ENCODE measurements at regions not wholly inside any gene's neighbourhood (a gene's known extent, or its start where the extent isn't known, plus 50 kb on each side); places are given as distances from the start of the nearest gene placed in this dataset.

GRCh38 chr6:169906004-169906687 lies 154.7 kb downstream of the ERMARD start:
- no peak for DNase-seq (ENCODE audit: low spot score)

- DNase-seq (ENCODE audit: low spot score): no peak
Measured at GRCh38 chr6:169905041-169905807, 153.8 kb downstream of the ERMARD start.

DNA sequence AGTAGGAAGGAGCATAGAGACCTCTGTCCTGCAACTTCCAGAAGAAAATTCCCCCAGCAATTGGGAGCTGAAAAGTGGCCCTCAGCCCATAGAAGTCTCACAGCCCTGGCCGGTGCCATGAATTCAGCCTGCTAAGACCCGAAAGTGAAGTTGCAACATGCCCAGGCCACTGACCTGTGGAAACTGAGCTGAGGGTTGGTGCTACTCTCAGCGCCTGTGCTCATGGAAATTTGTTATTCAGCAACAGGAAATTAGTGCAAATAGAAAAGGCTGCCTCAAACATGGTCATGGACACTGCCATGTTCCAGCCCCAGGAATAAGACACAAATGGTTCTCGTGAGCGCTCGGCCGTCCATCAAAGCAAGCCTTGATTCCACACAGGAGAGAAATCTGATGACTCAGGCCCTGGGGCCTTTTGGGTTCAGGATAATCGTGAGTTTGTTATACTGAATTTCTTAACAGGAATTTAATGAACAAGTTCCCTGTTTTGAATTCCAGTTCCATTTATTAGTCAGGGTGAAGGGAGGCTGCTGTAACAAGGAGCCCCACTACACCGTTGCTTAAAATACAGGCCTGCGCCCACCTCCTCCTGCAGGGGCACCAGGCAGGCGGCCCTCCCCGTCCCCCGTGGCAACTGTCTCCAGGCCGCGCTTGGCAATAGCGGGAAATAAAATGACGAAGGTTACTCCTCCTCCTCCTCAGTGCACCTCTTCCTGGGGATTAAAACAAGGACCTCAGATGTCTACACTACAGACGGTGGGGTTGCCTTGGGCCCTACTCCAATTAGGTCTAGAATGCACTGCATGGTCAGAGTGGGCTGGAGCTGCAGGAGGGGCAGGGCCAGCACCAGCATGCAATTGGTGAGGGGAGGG lies 152.9 kb downstream of the ERMARD start:
- DNase-seq (ENCODE audit: low spot score): no peak

- DNase-seq (ENCODE audit: low spot score): no peak
Measured at GRCh38 chr6:169903122-169903521, 151.7 kb downstream of the ERMARD start.

- DNase-seq (ENCODE audit: low spot score): no peak
Measured at GRCh38 chr6:169902604-169903003, 151.2 kb downstream of the ERMARD start.

GRCh38 chr6:169902070-169902469 lies 150.6 kb downstream of the ERMARD start:
- no peak for DNase-seq (ENCODE audit: low spot score)

- no peak for DNase-seq (ENCODE audit: low spot score)
Measured at GRCh38 chr6:169899481-169900145, 148.2 kb downstream of the ERMARD start.

DNA sequence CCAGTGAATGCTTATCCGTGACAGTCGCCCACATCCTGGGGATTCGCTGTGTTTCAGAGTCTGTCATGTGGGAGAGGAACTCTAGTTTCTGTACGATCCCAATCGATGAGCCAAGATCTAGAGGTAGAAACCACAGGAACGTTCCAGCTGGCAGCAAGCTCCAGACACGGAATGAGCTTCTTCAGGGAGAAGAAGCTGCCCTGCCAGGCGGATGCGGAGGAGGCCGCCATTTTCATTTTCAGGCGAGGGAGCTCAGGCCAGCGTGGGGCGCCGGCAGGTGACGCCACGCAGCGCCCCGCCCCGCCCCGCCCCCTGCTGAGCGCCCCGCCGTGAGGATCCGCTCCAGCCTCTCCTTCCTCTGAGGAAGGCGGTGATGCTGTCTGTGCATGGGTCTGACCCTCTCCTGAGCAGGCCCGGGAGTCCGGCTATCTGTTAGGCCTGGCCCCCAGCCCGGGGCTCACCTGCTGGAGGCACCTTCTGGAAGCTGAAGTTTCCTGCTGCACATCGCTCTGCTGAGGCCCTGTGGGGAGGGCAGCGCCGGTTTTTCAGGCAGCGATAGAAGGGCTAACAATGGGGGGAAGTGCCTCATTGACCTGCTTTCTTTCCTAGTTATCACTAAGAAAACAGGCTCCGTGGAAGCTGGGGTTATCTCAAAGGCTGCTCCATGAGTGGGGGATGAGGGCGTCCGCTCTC lies 147.5 kb downstream of the ERMARD start:
- DNase-seq (ENCODE audit: low spot score): no peak

GRCh38 chr6:169897601-169898358 lies 146.4 kb downstream of the ERMARD start:
- no peak for DNase-seq (ENCODE audit: low spot score)

GRCh38 chr6:169896826-169897456 lies 145.5 kb downstream of the ERMARD start:
- DNase-seq (ENCODE audit: low spot score): no peak

DNA sequence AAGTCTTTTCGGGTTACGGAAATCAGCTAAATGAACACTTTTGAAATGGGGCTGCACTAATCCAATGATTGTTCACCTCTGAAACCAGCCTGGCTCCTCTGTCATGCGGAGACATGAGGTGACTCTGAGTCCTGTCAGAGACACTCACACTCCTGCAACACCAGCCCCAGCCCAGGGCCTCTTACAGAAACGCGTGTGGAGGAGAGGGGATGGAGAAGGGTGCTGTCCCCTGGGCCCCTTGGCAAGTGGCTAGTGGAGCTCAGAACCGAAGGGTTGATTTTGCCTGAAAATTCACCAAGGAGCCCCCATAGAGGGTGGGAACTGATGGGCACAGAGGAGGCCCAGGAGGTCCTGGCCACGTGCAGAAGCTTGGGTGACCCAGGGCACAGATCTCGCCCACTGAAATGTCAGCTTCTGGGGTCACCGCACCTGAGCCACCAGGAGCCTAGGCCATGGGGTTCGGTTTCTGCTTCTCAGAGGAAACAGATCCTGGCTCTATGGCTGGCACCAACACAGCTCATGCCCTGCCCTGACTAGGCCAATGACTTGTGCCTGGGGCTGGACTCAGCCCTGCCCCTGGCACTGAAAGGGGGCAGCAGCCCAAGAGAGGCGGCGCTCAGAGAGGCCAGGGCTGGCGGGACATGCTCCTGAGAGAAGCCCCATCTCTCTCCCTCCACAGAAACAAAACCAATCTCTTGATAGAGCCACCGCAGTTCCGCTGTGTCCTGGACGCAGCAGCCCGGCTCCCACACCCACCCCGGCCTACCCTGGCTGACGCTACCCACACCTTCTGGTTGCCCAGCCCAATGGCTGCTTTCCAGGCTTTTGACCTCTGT lies 144.7 kb downstream of the ERMARD start:
- DNase-seq (ENCODE audit: low spot score): no peak

DNA sequence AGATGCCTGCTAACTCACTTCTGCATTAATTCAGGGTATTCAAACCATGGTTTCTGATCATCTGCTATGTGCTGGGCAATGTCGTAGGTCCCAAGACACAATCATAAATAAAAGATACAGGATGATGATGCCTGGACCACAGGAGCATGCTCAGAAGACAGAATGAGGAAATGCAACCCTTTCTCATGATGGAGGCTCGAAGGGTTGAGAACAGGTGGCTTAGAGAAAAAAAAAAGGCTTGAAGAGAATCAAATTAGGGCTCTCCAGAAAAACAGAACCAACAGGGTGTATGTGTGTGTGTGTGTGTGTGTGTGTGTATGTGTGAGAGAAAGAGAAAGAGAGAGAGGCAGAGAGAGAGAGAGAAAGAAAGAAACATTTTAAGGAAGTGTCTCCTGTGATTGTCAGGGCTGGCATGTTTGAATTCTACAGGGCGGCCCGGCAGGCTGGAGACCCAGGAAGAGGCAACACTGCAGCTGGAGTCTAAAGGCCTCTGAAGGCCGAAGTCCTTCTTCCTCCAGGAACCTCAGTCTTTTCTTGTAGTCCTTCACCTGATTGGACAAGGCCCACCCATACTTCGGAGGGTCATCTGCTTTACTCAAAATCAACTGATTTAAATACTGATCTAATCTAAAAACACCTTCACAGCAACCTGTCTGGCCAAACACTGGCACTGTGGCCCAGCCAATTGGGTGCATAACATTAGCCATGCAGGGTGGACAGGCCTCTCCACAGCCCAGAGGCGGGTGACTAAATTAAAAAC lies 143.8 kb downstream of the ERMARD start:
- no peak for DNase-seq (ENCODE audit: low spot score)

DNA sequence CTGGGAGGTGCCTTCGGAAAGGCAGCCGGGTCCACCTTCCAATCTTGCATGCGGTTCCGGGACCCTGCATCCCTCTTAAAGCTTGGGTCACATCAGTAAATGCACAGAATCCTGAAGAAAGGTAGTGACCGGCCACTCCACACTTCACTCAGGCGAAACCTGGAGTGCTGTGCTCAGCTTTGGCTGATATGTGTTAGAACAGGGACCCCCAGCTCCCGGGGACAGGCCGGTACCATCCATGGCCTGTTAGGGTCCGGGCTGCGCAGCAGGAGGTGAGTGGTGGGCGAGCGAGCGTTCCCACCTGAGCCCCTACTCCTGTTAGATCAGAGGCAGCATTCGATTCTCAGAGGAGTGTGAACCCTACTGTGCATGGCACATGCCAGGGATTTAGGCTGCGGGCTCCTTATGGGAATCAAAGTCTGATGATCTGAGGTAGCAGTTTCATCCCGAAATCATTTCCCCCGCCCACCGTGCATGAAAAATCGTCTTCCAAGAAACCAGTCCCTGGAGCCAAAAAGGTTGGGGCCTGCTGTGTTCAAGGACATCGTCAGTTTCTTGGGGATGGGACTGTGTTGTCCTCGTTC lies 143.0 kb downstream of the ERMARD start:
- no peak for DNase-seq (ENCODE audit: low spot score)

- no peak for DNase-seq (ENCODE audit: low spot score)
Measured at GRCh38 chr6:169893624-169894023, 142.2 kb downstream of the ERMARD start.

GRCh38 chr6:169891846-169892245 lies 140.4 kb downstream of the ERMARD start:
- no peak for DNase-seq (ENCODE audit: low spot score)

GRCh38 chr6:169891421-169891820 lies 140.0 kb downstream of the ERMARD start:
- no peak for DNase-seq (ENCODE audit: low spot score)

GRCh38 chr6:169890901-169891300 lies 139.5 kb downstream of the ERMARD start:
- DNase-seq (ENCODE audit: low spot score): no peak

- no peak for DNase-seq (ENCODE audit: low spot score)
Measured at GRCh38 chr6:169890049-169890448, 138.6 kb downstream of the ERMARD start.

Data from hematopoietic multipotent progenitor cell treated with erythropoietin and hydrocortisone succinate and interleukin-3 and kit ligand, for 17 days (in vitro differentiated cells).